HepG2 (cell line): ENCODE measurements at regions not wholly inside any gene's neighbourhood (a gene's known extent, or its start where the extent isn't known, plus 50 kb on each side); places are given as distances from the start of the nearest gene placed in this dataset.

ENCODE experiments used
- KDM5A ChIP-seq: fragments of 200-600 bp; sonication (generic); IDR thresholded peaks from 2 replicates; pipeline ENCODE4 v1.7.0; 2018; ENCODE audit warnings: antibody characterized with exemption, mild to moderate bottlenecking, low read length, borderline replicate concordance
- PAX8 ChIP-seq: sonication (generic); formaldehyde crosslinking; IDR thresholded peaks from 2 replicates; pipeline ENCODE4 v1.8.0; 2022; ENCODE audit warnings: mild to moderate bottlenecking, missing genetic modification reagents, borderline replicate concordance
- ZNF703 ChIP-seq: sonication (generic); formaldehyde crosslinking; IDR thresholded peaks from 2 replicates; pipeline ENCODE4 v1.5.1; 2020; ENCODE audit warnings: missing genetic modification reagents, mild to moderate bottlenecking, moderate library complexity, borderline replicate concordance
- TF ChIP-seq, protein P1 (sequence below): sonication (generic); formaldehyde crosslinking; IDR thresholded peaks from 2 replicates; pipeline ENCODE4 v1.5.0; 2020; ENCODE audit warnings: mild to moderate bottlenecking, missing genetic modification reagents, moderate library complexity
- TF ChIP-seq, protein P2 (sequence below): sonication (generic); formaldehyde crosslinking; IDR thresholded peaks from 2 replicates; pipeline ENCODE4 v1.5.0; 2020; ENCODE audit warnings: missing genetic modification reagents

DNA sequence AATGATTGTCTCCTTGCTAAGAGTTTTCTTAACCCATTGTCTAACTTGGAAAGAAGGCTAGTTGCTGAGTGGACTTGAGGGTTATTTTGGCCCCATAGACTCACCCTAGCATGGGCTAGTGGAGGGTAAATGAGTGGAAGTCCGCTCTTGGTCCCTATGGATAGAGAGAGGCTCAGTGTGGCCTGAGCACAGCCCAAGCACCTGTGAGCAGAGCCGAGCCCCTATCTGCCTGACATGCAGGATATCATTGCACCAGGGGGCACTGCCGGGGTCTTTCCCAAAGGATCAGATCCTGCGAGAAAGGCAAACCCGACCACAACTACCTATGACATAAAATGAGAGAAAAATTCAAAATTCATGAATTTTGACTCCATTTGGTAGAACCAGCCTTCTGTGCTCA lies 70.6 kb upstream of the GGTLC1 start:
- TF ChIP-seq, protein P1, sequence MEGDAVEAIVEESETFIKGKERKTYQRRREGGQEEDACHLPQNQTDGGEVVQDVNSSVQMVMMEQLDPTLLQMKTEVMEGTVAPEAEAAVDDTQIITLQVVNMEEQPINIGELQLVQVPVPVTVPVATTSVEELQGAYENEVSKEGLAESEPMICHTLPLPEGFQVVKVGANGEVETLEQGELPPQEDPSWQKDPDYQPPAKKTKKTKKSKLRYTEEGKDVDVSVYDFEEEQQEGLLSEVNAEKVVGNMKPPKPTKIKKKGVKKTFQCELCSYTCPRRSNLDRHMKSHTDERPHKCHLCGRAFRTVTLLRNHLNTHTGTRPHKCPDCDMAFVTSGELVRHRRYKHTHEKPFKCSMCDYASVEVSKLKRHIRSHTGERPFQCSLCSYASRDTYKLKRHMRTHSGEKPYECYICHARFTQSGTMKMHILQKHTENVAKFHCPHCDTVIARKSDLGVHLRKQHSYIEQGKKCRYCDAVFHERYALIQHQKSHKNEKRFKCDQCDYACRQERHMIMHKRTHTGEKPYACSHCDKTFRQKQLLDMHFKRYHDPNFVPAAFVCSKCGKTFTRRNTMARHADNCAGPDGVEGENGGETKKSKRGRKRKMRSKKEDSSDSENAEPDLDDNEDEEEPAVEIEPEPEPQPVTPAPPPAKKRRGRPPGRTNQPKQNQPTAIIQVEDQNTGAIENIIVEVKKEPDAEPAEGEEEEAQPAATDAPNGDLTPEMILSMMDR (CRISPR knock-in tag), result no peak
- TF ChIP-seq KDM5A, result no peak
- TF ChIP-seq PAX8 (CRISPR knock-in tag), result no peak
- TF ChIP-seq, protein P2, sequence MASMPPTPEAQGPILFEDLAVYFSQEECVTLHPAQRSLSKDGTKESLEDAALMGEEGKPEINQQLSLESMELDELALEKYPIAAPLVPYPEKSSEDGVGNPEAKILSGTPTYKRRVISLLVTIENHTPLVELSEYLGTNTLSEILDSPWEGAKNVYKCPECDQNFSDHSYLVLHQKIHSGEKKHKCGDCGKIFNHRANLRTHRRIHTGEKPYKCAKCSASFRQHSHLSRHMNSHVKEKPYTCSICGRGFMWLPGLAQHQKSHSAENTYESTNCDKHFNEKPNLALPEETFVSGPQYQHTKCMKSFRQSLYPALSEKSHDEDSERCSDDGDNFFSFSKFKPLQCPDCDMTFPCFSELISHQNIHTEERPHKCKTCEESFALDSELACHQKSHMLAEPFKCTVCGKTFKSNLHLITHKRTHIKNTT, result no peak
- no peak for TF ChIP-seq ZNF703 (CRISPR knock-in tag)
